Activated T-helper 1 cell treated with anti-CD3 and anti-CD28 coated beads, Interleukin-12 subunit alpha, Interleukin-12 subunit beta, Interleukin-2, Interleukin-4 antibody, amounts not matched to agents 30 ng/mL and 10 ng/mL and 1 ng/mL, durations not matched to agents 14 hours and 24 hours and 36 hours (primary cell): ENCODE measurements at regions not wholly inside any gene's neighbourhood (a gene's known extent, or its start where the extent isn't known, plus 50 kb on each side); places are given as distances from the start of the nearest gene placed in this dataset.
"Not testable (repeated sequence)": the region's sequence is repeated elsewhere in the genome, so short reads cannot be mapped to it uniquely, and the experiment has no call there.

Source experiments
- DNase-seq: peaks from one replicate; pipeline ENCODE4 v3.0.0; 2021; ENCODE audit warnings: low spot score
- H3K27ac Mint-ChIP-seq: one replicate; pipeline ENCODE4 v1.8.0; 2021; ENCODE audit warnings: mild to moderate bottlenecking, mixed read lengths
- H3K27me3 Mint-ChIP-seq: one replicate; pipeline ENCODE4 v1.8.0; 2022; ENCODE audit warnings: mild to moderate bottlenecking, moderate library complexity, mixed read lengths; ENCODE audit not compliant: insufficient read depth
- H3K36me3 Mint-ChIP-seq: one replicate; pipeline ENCODE4 v1.8.0; 2021; ENCODE audit warnings: low read depth, mixed read lengths
- H3K4me1 Mint-ChIP-seq: one replicate; pipeline ENCODE4 v1.8.0; 2021; ENCODE audit warnings: low read depth, mixed read lengths
- H3K4me3 Mint-ChIP-seq: one replicate; pipeline ENCODE4 v1.8.0; 2021; ENCODE audit warnings: mild to moderate bottlenecking, moderate library complexity, mixed read lengths
- H3K9me3 Mint-ChIP-seq: one replicate; pipeline ENCODE4 v1.8.0; 2021; ENCODE audit warnings: mixed read lengths
- intact Hi-C: fragments of 100-400 bp; cut with micrococcal nuclease; formaldehyde crosslinking; loops from one replicate; pipeline ENCODE4 v1.15.1; 2024

DNA sequence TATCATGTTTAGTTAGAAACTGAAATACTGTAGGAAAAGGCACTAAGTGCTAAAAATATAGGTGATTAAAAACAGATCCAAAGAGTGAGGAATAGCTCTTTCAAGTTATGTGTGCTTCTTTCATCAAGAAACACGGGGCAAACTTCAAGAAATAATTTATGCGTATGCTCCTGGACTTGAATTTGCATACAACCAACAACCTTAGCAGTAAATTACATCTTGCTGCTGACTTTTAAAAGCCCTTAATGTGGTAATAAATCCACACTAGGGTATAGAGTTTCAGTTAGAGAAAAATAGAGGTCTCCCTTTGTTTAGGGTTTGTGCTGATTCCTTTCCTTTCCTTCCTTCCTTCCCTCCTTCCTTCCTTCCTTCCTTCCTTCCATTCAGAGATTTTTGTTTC, 94.5 kb upstream of the GC start:
- no peaks in the 10 kb centered on the region for H3K4me1 Mint-ChIP-seq
- DNase-seq = no peak
- intact Hi-C loops = no loop called here

GRCh38 chr4:71882113-71882841, 98.4 kb upstream of the GC start:
- no peaks in the 10 kb centered on the region for H3K9me3 Mint-ChIP-seq
- no peak for DNase-seq
- H3K4me3 Mint-ChIP-seq = no peak overlapping the region
- H3K4me1 Mint-ChIP-seq = no peaks in the 10 kb centered on the region
- intact Hi-C loops = no loop called here
- H3K36me3 Mint-ChIP-seq = no peaks in the 10 kb centered on the region
- H3K27me3 Mint-ChIP-seq = no peaks in the 10 kb centered on the region
- H3K27ac Mint-ChIP-seq = no peak overlapping the region

More for the DNA sequence above, 94.5 kb upstream of the GC start:
- H3K36me3 Mint-ChIP-seq = no peaks in the 10 kb centered on the region
- no peaks in the 10 kb centered on the region for H3K27me3 Mint-ChIP-seq
- no peak overlapping the region for H3K4me3 Mint-ChIP-seq
- no peak overlapping the region for H3K27ac Mint-ChIP-seq
- H3K9me3 Mint-ChIP-seq = no peaks in the 10 kb centered on the region

DNA sequence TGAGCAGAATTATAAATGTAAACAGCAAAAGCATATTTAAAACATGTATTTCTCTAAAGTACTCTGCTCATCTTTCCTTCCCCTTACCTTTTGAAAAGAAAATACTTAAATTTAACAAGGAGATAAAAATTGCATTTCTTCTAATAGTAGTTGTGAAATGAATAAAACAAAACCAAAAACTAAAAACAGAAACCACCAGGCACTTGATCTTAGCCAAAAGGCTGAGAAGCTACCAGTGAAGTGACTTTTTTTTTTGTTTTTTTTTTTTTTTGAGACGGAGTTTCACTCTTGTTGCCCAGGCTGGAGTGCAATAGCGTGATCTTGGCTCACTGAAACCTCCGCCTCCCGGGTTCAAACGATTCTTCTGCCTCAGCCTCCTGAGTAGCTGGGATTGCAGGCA, 116.5 kb upstream of the GC start:
- H3K27me3 Mint-ChIP-seq, DNase-seq, H3K4me1 Mint-ChIP-seq, H3K36me3 Mint-ChIP-seq, H3K9me3 Mint-ChIP-seq, H3K4me3 Mint-ChIP-seq, H3K27ac Mint-ChIP-seq: not testable (repeated sequence)
- intact Hi-C loops = loop anchor here (5.0 kb wide), 1 partner anchor 1803 kb away; no protein-coding TSS in a partner anchor

GRCh38 chr4:71905594-71905993, 121.7 kb upstream of the GC start:
- intact Hi-C loops, DNase-seq, H3K9me3 Mint-ChIP-seq: not testable (repeated sequence)

GRCh38 chr4:71906096-71906495, 122.2 kb upstream of the GC start:
- H3K4me1 Mint-ChIP-seq = no peaks in the 10 kb centered on the region
- no peaks in the 10 kb centered on the region for H3K27me3 Mint-ChIP-seq
- intact Hi-C loops = no loop called here

More at GRCh38 chr4:71905594-71905993, 121.7 kb upstream of the GC start:
- not testable (repeated sequence) for H3K27me3 Mint-ChIP-seq, H3K27ac Mint-ChIP-seq, H3K36me3 Mint-ChIP-seq, H3K4me3 Mint-ChIP-seq, H3K4me1 Mint-ChIP-seq

GRCh38 chr4:71907071-71907470, 123.2 kb upstream of the GC start:
- H3K4me1 Mint-ChIP-seq = no peaks in the 10 kb centered on the region
- no peaks in the 10 kb centered on the region for H3K27me3 Mint-ChIP-seq
- no peaks in the 10 kb centered on the region for H3K36me3 Mint-ChIP-seq
- no peak overlapping the region for H3K4me3 Mint-ChIP-seq
- H3K27ac Mint-ChIP-seq = no peak overlapping the region
- H3K9me3 Mint-ChIP-seq = peaks cover 7% of the 10 kb centered on the region
- intact Hi-C loops = no loop called here
- DNase-seq = no peak

More at GRCh38 chr4:71906096-71906495, 122.2 kb upstream of the GC start:
- no peak for DNase-seq
- H3K27ac Mint-ChIP-seq = no peak overlapping the region
- H3K9me3 Mint-ChIP-seq = peaks cover 7% of the 10 kb centered on the region
- H3K4me3 Mint-ChIP-seq = no peak overlapping the region
- no peaks in the 10 kb centered on the region for H3K36me3 Mint-ChIP-seq

DNA sequence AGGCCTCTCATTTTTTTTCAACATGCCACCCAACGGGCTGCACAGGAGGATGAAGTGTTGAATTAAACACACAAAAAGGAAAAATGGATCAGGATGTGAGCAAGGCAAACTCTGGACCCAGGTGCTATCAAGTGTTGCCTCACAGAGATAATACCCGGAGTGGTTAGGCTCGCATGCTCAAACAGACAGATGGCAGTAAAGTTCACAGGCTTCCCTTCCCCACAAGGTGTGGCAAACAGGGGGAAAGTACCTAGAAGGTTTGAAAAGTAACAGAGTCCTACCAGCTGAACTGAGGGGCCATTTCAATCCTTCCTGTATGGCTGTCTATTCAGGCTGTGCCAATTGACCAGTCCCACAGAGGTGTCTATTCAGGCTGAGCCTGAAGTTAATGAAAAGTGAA, 123.9 kb upstream of the GC start:
- Mint-ChIP-seq H3K4me1 (no peaks in the 10 kb centered on the region), H3K36me3 (no peaks in the 10 kb centered on the region), H3K27ac (no peak overlapping the region), H3K9me3 (peaks cover 7% of the 10 kb centered on the region), H3K4me3 (no peak overlapping the region), H3K27me3 (no peaks in the 10 kb centered on the region)
- intact Hi-C loops = no loop called here
- no peak for DNase-seq

GRCh38 chr4:71913275-71913674, 118.5 kb upstream of the NPFFR2 start:
- H3K4me3 Mint-ChIP-seq = no peak overlapping the region
- no peaks in the 10 kb centered on the region for H3K36me3 Mint-ChIP-seq
- no peaks in the 10 kb centered on the region for H3K27me3 Mint-ChIP-seq

DNA sequence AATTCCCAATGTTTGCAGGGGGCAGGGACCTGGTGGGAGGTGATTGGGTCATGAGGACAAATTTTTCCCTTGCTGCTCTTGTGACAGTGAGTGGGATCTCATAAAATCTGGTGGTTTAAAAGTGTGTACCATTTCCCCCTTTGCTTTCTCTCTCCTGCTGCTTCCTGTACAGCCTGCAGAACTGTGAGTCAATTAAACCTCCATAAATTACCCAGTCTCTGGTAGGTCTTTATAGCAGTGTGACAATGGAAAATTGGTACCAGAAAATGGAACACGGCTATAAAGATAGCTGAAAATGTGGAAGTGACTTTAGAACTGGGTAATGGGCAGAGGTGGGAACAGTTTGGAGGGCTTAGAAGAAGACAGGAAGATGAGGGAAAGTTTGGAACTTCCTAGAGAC, 108.7 kb upstream of the NPFFR2 start:
- Mint-ChIP-seq H3K9me3 (no peaks in the 10 kb centered on the region), H3K4me3 (no peak overlapping the region), H3K27ac (no peak overlapping the region), H3K4me1 (no peaks in the 10 kb centered on the region), H3K36me3 (no peaks in the 10 kb centered on the region), H3K27me3 (no peaks in the 10 kb centered on the region)
- no peak for DNase-seq
- intact Hi-C loops = no loop called here

More at GRCh38 chr4:71913275-71913674, 118.5 kb upstream of the NPFFR2 start:
- Mint-ChIP-seq H3K27ac (no peak overlapping the region), H3K4me1 (no peaks in the 10 kb centered on the region), H3K9me3 (no peaks in the 10 kb centered on the region)
- intact Hi-C loops = no loop called here
- no peak for DNase-seq

DNA sequence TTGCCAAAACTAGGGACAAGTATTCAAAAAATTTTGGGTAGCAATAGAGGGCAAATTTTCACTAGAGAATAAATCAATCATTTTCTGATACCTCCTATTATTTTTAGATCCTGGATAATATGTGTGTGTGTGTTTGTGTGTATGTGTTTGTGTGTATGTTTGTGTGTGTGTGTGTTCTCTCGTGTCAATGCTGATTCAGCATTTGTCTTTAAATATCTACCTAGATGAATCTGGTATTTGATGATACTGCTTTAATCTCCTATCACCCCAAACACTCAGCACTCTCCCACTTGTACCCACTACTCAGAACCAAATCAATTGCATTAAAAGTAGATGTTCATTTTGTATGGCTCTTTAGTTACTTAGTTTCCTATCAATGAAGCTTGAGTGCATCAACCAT, 101.3 kb upstream of the NPFFR2 start:
- no peaks in the 10 kb centered on the region for H3K27me3 Mint-ChIP-seq
- intact Hi-C loops = no loop called here
- no peaks in the 10 kb centered on the region for H3K36me3 Mint-ChIP-seq
- H3K4me1 Mint-ChIP-seq = no peaks in the 10 kb centered on the region
- no peaks in the 10 kb centered on the region for H3K9me3 Mint-ChIP-seq
- no peak overlapping the region for H3K27ac Mint-ChIP-seq
- H3K4me3 Mint-ChIP-seq = no peak overlapping the region
- DNase-seq = no peak

- H3K27me3 Mint-ChIP-seq = no peaks in the 10 kb centered on the region
- H3K4me3 Mint-ChIP-seq = no peak overlapping the region
- H3K36me3 Mint-ChIP-seq = no peaks in the 10 kb centered on the region
- DNase-seq = no peak
- intact Hi-C loops = no loop called here
- H3K4me1 Mint-ChIP-seq = no peaks in the 10 kb centered on the region
- H3K9me3 Mint-ChIP-seq = no peaks in the 10 kb centered on the region
- H3K27ac Mint-ChIP-seq = no peak overlapping the region
Observed at GRCh38 chr4:71932941-71933340, 98.9 kb upstream of the NPFFR2 start.

DNA sequence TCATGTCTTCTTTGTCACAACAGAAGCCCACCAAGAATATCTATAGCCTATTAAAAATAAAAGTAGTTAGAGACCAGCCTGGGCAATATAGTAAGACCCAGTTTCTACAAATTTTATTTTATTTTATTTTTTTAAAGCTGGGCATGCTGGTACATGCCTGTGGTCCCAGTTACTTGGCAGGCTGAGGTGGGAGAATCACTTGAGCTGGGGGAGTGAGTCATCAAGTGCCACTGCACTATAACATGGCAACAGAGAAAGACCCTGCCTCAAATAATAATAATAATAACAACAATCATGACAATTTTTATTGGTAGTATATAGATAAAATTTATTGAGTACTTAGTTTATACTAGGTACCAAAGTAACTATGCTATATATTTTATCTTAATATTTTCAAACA, 93.0 kb upstream of the NPFFR2 start:
- intact Hi-C loops = no loop called here
- Mint-ChIP-seq H3K27ac (no peak overlapping the region), H3K27me3 (no peaks in the 10 kb centered on the region), H3K9me3 (no peaks in the 10 kb centered on the region), H3K4me3 (no peak overlapping the region), H3K36me3 (no peaks in the 10 kb centered on the region), H3K4me1 (no peaks in the 10 kb centered on the region)
- DNase-seq = no peak

- intact Hi-C loops = no loop called here
- Mint-ChIP-seq H3K36me3 (no peaks in the 10 kb centered on the region), H3K27ac (no peak overlapping the region), H3K4me3 (no peak overlapping the region), H3K9me3 (peaks cover 7% of the 10 kb centered on the region), H3K4me1 (no peaks in the 10 kb centered on the region), H3K27me3 (no peaks in the 10 kb centered on the region)
- DNase-seq = no peak
Observed at GRCh38 chr4:71941001-71941400, 90.8 kb upstream of the NPFFR2 start.

DNA sequence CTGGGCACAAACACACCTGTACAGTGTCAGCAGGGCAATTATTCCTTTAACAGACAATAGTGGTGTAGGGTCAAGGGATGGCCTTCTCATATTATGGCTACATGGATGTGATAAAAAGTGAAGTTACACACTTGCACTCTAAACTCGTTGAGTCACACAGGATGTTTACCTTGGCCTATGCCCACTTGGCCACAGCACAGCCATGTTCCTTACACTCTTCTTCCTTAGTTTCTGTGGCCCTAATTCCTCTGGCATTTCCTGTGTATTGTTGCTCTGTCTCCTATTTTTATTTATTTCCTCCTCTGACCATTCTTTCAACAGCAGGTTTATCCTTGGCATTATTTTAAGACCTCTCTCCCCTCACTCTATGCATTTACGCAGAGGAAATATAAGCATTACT, 86.8 kb upstream of the NPFFR2 start:
- Mint-ChIP-seq H3K27ac (no peak overlapping the region), H3K27me3 (no peaks in the 10 kb centered on the region), H3K9me3 (peaks cover 11% of the 10 kb centered on the region), H3K4me3 (no peak overlapping the region), H3K4me1 (no peaks in the 10 kb centered on the region), H3K36me3 (no peaks in the 10 kb centered on the region)
- intact Hi-C loops = no loop called here
- no peak for DNase-seq
